Astrocyte (in vitro differentiated cells and primary cell): ENCODE measurements at regions not wholly inside any gene's neighbourhood (a gene's known extent, or its start where the extent isn't known, plus 50 kb on each side); places are given as distances from the start of the nearest gene placed in this dataset.

ENCODE experiments used
- EZH2 ChIP-seq: IDR thresholded peaks from 2 replicates; pipeline ENCODE4 v1.6.1; 2012; ENCODE audit warnings: mild to moderate bottlenecking, low read length, inconsistent platforms; ENCODE audit not compliant: insufficient read depth
- TF ChIP-seq, protein P1 (sequence below): IDR thresholded peaks from 2 replicates; pipeline ENCODE4 v1.5.1; 2011; ENCODE audit warnings: low read depth, mild to moderate bottlenecking, inconsistent platforms, low read length, moderate library complexity; ENCODE audit not compliant: insufficient read depth

DNA sequence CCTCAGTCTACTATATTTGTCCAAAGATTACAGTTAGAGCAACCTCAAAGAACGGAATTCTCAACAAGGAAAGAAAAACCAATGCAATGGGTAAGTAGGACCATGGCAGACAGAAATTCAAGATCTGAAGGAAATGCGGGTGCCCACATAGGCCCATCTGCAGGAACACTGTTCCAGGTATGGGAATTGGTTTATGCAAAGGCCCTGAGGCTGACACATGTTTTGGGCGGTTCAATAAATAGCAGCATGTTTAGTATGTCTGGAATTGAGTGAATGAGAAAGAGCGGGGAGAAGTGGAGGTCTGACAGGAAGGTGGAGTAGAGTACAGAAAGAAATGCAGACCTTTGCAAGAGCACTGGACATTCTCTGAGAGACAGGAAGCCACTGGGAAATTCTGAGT lies 164.7 kb upstream of the KLF12 start:
- TF ChIP-seq, protein P1, sequence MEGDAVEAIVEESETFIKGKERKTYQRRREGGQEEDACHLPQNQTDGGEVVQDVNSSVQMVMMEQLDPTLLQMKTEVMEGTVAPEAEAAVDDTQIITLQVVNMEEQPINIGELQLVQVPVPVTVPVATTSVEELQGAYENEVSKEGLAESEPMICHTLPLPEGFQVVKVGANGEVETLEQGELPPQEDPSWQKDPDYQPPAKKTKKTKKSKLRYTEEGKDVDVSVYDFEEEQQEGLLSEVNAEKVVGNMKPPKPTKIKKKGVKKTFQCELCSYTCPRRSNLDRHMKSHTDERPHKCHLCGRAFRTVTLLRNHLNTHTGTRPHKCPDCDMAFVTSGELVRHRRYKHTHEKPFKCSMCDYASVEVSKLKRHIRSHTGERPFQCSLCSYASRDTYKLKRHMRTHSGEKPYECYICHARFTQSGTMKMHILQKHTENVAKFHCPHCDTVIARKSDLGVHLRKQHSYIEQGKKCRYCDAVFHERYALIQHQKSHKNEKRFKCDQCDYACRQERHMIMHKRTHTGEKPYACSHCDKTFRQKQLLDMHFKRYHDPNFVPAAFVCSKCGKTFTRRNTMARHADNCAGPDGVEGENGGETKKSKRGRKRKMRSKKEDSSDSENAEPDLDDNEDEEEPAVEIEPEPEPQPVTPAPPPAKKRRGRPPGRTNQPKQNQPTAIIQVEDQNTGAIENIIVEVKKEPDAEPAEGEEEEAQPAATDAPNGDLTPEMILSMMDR = no peak
- no peak for TF ChIP-seq EZH2
